ENCODE measurements at regions not wholly inside any gene's neighbourhood (a gene's known extent, or its start where the extent isn't known, plus 50 kb on each side); places are given as distances from the start of the nearest gene placed in this dataset.

GRCh38 chr3:182092662-182093262 is 381.0 kb downstream of the SOX2 start:
- DNase-seq, result no peak

- no peak for DNase-seq
Observed at GRCh38 chr3:182094321-182094720, 382.6 kb downstream of the SOX2 start.

DNA sequence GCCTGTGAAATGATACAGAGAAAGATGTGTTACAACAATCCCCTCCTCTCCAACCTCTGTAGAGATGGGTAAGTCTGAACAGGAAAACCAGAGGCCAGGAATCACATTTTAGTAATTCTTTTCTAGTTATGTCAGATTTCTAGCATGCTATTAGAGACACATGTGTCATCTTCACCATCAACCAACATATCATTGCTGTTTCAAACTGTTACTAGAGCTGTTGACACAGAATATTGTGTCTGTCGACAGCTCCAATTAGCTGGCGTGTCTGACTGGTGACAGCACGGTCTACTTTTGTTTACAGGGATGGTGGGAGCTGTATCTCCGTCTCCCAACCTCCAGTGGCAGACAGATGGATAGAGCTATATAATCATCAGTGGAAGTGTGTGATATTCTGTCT is 393.2 kb downstream of the SOX2 start:
- DNase-seq, result no peak

DNA sequence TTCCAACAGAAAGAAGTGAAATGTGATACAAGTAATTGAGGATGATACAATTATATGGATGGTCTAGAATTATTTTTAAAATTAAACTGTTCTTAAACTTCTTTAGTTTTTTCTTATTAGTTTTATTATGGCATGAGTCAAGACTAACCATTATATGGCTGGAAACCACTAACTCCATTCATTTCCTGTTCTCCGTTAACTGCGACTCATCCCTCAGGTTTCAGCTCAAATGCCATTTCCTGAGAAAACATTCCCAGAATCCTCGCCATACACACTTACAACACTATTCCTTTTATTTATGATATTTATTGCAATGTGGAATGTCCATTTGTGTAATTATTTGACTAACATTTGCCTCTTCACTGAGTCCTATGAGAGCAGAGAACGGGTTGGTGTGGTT is 394.1 kb downstream of the SOX2 start:
- no peak for DNase-seq

GRCh38 chr3:182108371-182108770 is 396.6 kb downstream of the SOX2 start:
- DNase-seq, result no peak

- no peak for DNase-seq
Observed at GRCh38 chr3:182111967-182112366, 400.2 kb downstream of the SOX2 start.

DNA sequence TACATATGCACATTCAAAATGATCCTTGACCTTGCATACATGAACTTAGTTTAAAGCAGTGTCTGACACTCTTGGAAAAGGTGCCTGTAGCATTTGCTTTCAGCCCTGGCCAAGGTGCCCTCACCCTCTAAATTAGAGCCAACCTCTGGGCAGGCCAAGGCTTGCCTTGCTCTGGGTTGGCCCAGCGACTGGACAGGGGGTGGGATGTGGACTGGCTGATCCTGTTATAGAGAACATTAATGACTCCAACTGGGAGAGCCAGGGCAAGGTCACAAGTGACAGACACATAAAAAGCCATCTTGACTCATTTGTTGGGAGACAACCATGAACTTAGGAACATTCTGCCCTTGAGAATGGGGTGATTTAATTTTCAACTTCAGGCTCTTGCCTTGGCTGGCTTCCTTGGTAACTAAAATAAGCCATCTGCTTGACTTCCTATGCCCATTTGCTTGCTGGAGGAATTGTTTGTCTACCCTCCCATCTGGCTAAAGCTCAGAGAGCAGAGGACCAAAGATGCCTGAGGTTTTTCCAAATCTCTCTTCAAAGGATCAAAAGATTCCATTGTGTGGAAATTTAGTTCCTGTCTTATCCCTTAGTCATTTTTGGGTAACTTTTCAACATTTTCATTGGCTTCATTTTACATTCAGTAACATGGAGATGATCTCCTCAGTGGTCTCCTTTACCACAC is 403.7 kb downstream of the SOX2 start:
- no peak for DNase-seq

GRCh38 chr3:182116386-182116785 is 404.7 kb downstream of the SOX2 start:
- DNase-seq, result no peak

DNA sequence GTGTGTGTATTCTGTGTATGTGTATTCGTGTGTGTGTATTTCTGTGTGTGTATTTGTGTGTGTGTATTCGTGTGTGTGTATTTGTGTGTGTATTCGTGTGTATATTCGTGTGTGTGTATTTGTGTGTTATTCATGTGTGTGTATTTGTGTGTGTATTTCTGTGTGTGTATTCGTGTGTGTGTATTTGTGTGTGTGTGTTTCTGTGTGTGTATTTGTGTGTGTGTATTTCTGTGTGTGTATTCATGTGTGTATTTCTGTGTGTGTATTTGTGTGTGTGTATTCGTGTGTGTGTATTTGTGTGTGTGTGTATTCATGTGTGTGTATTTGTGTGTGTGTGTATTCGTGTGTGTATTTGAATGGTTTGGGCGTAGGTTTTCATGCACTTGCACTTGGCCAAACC is 405.4 kb downstream of the SOX2 start:
- no peak for DNase-seq

- DNase-seq, result no peak
Observed at GRCh38 chr3:182117583-182117982, 405.9 kb downstream of the SOX2 start.

DNA sequence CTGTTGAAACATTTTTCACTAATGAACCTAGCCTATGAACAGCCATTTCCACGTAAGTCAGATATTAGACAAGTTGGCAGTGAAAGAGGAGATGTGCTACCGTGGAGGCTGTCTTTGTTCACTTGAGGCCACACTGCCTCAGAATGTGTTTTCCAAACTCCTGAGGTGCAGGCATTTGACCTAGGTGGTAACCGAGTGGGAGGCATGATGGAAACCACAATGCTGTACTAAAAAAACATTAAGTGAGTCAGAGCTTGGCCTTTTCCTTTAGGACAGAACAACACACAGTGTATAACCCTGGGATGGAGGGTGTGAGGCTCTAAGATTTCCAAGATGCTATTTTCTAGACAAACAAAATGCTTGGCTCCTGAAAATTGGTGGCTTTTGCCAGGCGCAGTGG is 406.3 kb downstream of the SOX2 start:
- no peak for DNase-seq

GRCh38 chr3:182121401-182121800 is 409.7 kb downstream of the SOX2 start:
- no peak for DNase-seq

- DNase-seq, result no peak
Observed at GRCh38 chr3:182122779-182123178, 411.1 kb downstream of the SOX2 start.

DNA sequence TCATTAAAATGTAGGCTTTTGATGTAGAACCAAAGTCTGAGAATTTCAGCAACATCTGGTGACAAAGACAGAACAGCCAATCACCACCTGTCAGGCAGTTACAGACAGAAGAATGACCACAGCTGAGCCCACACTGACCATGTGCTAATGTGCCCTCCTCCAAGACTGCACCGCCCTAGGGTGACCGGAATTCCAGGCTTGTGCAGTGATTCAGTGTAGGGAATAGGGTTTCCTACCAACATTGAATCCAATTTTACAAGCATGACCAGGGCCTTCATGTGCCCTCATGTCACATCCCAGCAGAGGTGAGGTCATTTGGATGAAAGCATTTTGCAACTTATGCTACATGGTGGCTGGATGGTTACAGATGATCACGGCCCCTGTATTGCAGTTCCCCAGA is 412.5 kb downstream of the SOX2 start:
- no peak for DNase-seq

GRCh38 chr3:182124716-182125115 is 413.0 kb downstream of the SOX2 start:
- no peak for DNase-seq

DNA sequence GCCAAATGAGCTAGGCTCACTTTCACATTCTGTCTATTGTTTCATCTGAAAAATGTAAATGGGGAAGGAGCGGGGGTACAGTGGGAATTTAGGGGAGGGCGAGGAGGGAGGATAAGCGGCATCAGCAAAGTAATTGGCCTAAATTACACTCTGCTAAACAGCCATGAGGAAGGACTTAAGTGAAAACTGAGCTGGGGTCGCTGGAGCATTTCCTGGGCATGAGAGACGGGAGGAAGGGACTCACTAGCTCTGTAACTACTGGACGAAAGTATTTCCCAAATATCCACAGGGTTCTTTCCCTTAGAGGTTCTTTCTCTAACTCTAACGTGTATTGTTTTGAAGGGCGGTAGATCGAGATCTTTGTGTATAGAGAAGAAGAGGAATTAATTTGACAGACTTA is 418.0 kb downstream of the SOX2 start:
- no peak for DNase-seq

- DNase-seq, result no peak
Observed at GRCh38 chr3:182133752-182134151, 422.0 kb downstream of the SOX2 start.

DNA sequence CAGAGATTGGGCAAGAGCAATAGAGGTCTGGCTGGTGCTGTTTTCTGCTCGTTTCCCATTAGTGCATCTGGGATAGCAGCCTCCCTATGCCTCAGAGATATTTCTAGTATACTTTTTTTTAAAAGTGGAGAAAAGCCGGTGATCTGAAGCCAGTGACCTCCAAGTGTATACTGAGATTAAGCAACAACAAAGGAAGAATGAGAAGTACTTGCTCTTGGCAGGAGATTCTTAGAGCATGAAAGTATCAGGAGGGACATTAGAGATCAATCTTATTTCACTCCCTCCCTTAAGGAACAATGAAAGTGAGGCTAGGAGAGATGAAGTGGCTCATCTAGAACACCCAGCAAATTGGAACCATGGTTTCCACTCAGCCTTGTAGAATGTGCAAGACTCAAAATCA is 423.3 kb downstream of the SOX2 start:
- DNase-seq, result no peak

- peak in 1 of 2 experiments; percentile 34 for DNase-seq
Observed at GRCh38 chr3:182136008-182136910, 424.5 kb downstream of the SOX2 start.

DNA sequence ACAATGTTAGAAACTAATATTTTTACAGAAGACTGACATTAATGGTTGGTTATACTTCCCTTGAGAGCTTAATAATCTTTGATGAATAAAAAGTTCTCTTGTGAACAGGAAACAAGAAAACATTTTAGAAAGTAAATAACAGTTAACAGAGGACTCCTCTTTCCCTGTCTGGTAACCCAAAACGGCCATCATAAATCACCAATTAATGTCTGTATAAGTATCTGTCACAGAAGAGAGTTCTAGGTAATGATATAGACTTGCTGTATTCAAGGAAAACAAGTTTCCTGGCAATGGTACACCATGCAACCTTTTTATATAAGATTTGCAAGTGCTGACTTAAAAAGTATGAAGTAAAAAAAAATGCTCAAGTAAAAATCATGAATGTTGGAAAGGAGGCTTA is 426.7 kb downstream of the SOX2 start:
- no peak for DNase-seq

DNA sequence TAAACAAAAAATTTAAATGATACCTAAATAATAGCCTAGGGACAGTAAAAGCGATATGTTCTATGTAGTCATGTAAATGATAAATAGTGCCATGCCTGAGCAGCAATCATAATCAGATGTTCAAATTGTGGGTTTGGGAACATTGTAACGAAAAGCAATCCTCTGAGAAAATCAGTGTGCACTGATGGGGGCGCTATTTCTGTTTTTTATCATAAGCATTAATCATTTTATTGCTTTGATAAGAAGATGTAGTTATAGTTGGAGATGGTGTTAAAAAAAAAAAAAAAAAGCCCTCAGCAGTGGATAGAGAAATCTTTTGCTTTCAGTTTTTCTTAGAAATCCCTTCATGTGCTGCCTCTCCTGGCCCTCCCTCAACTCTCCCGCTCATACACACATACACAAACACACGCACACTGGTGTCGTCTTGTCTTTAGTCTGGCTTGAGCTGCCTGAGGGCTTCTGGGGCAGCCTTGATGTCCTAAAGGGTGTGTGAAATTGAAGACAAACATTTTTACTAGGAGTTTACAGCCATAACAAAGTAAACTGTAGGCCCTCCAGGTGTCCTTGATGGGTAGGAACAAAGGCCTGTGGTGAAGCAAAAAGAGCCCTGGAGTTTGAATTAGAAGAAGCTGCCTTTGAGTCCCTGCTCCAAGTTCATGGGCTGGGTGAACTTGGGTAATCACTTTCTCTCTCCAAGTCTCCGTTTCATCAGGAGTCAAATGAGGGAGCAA is 428.1 kb downstream of the SOX2 start:
- no peak for DNase-seq

- DNase-seq, result no peak
Observed at GRCh38 chr3:182142928-182143327, 431.2 kb downstream of the SOX2 start.

GRCh38 chr3:182143903-182144302 is 432.2 kb downstream of the SOX2 start:
- no peak for DNase-seq
